BJ (cell line): ENCODE measurements at regions not wholly inside any gene's neighbourhood (a gene's known extent, or its start where the extent isn't known, plus 50 kb on each side); places are given as distances from the start of the nearest gene placed in this dataset.

ENCODE experiments used
- CTCF ChIA-PET: fragments of 350-600 bp; formaldehyde crosslinking; extraction: SDS; loops from one replicate; lab custom pipeline; 2021; ENCODE audit warnings: antibody characterized with exemption, inconsistent platforms; lab: Yijun Ruan, JAX
- POLR2A ChIA-PET: fragments of 300-600 bp; sonication (Branson Sonifier 250); formaldehyde crosslinking; extraction: SDS; loops from one replicate; lab custom pipeline; 2021; ENCODE audit warnings: antibody characterized with exemption; lab: Charles Lee
- DNase-seq: peaks from one replicate; pipeline ENCODE4 v3.0.0-alpha.2; 2011; ENCODE audit warnings: low read depth
- H3K27me3 ChIP-seq: 2 replicates; pipeline ENCODE4 v1.6.0; 2011; ENCODE audit warnings: low read length; ENCODE audit not compliant: control insufficient read depth, insufficient read depth
- H3K36me3 ChIP-seq: 2 replicates; pipeline ENCODE4 v1.5.1; 2011; ENCODE audit warnings: low read length; ENCODE audit not compliant: control insufficient read depth, insufficient read depth
- H3K4me3 ChIP-seq: 2 replicates; pipeline ENCODE4 v1.5.1; 2011; ENCODE audit warnings: low read depth, mild to moderate bottlenecking, control low read depth, low read length
- TF ChIP-seq, protein P1 (sequence below): IDR thresholded peaks from 2 replicates; pipeline ENCODE4 v1.5.1; 2011; ENCODE audit warnings: low read depth, mild to moderate bottlenecking, control low read depth, inconsistent platforms, low read length, moderate library complexity; ENCODE audit not compliant: insufficient read depth

DNA sequence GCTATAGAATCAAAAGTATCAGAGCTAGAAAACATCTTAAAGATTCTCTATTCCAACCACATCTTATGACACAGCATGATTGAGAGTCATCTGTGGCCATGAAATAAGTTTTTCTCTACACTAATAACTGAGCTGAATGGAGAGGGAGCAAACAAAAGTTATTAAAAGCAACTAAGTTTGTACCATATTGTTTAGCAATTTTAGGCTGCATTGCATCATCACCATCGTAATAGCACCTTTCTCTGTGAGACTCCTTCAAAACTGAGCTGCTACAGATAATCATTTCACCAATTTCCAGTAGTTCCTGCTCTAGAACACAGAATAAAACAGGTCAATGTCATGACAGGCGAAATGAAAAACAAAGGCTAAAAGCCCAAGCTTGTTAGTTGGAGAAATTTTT is 1183.9 kb downstream of the DIAPH3 start:
- DNase-seq: no peak
- H3K27me3 ChIP-seq: no peaks in the 10 kb centered on the region
- ChIA-PET POLR2A (no interaction called here), CTCF (no interaction called here)
- H3K4me3 ChIP-seq: no peak overlapping the region
- TF ChIP-seq, protein P1, sequence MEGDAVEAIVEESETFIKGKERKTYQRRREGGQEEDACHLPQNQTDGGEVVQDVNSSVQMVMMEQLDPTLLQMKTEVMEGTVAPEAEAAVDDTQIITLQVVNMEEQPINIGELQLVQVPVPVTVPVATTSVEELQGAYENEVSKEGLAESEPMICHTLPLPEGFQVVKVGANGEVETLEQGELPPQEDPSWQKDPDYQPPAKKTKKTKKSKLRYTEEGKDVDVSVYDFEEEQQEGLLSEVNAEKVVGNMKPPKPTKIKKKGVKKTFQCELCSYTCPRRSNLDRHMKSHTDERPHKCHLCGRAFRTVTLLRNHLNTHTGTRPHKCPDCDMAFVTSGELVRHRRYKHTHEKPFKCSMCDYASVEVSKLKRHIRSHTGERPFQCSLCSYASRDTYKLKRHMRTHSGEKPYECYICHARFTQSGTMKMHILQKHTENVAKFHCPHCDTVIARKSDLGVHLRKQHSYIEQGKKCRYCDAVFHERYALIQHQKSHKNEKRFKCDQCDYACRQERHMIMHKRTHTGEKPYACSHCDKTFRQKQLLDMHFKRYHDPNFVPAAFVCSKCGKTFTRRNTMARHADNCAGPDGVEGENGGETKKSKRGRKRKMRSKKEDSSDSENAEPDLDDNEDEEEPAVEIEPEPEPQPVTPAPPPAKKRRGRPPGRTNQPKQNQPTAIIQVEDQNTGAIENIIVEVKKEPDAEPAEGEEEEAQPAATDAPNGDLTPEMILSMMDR: no peak
- no peaks in the 10 kb centered on the region for H3K36me3 ChIP-seq

DNA sequence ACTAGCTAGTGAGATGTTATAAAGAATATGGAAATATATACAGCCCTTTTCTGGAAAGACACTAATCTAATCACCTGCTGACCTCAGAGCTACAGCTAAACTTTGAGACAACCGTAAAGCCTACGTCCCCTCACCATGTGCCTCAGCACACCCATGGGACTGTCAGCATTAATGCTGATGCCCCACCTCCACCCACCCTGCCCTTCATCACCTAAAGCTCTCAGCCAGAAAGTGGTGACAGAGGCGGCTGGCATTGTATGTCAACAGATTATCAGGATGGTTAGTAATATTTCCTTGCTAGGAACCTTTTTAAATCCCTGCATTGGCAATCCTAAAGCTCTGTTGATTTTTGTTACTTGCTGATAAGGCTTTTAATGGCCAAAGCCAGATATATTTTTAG is 1177.9 kb downstream of the DIAPH3 start:
- DNase-seq: no peak
- no peaks in the 10 kb centered on the region for H3K36me3 ChIP-seq
- H3K4me3 ChIP-seq: no peak overlapping the region
- TF ChIP-seq, protein P1: no peak
- no peaks in the 10 kb centered on the region for H3K27me3 ChIP-seq
- ChIA-PET POLR2A (no interaction called here), CTCF (interaction anchor here (0.7 kb wide), 1 partner anchor 275 kb away, joined by 3 read pairs; no protein-coding TSS in a partner anchor)

DNA sequence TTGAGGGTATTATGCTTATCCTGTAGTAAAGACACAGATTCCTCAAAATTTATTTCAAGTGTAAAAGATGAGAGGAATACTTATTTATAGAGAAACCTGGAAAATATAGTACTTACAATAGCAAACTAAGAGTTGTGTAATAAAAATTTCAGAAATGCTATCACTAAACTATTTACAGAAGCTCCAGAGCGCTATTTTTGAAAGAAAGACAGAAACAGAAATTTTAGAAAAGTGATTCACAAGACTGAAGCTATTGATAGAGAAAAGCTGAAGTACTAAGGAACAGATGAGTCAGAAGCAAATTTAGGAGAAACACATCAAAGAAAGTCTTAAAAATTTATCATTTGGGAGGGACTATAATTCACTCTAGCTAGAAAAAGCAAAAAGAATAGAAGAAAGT is 1174.2 kb downstream of the DIAPH3 start:
- no peaks in the 10 kb centered on the region for H3K36me3 ChIP-seq
- ChIA-PET CTCF (interaction anchor here (0.6 kb wide), 1 partner anchor 1295 kb away, joined by 3 read pairs; no protein-coding TSS in a partner anchor), POLR2A (no interaction called here)
- H3K4me3 ChIP-seq: no peak overlapping the region
- H3K27me3 ChIP-seq: no peaks in the 10 kb centered on the region
- TF ChIP-seq, protein P1: no peak
- DNase-seq: no peak

DNA sequence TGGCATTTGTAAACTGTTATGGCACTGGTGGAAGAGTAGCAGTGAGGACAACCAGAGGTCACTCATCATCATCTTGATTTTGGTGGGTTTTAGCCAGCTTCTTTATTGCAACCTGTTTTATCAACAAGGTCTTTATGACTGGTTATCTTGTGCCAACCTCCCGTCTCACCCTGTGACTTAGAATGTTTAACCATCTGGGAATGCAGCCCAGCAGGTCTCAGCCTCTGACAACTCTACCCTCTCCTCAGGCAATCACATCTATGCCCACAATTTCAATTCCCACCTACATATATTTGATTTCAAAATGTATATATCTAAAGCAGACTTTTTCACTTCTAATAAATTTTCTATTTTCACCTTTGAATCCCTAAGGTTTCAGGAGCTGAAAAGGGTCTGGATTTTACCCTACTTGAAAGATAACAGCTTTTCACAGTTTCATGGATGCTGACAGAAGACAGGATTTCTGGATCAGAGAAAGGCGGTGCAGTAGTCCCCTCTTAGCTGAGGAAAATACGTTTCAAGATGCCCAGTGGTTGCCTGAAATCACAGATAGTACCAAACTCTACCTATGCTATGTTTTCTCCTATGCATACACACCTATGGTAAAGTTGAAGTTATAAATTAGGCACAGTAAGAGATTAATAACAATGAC is 1171.8 kb downstream of the DIAPH3 start:
- ChIA-PET POLR2A (no interaction called here), CTCF (no interaction called here)
- Histone ChIP-seq H3K36me3 (no peaks in the 10 kb centered on the region), H3K4me3 (no peak overlapping the region), H3K27me3 (no peaks in the 10 kb centered on the region)
- DNase-seq: no peak
- TF ChIP-seq, protein P1: no peak

DNA sequence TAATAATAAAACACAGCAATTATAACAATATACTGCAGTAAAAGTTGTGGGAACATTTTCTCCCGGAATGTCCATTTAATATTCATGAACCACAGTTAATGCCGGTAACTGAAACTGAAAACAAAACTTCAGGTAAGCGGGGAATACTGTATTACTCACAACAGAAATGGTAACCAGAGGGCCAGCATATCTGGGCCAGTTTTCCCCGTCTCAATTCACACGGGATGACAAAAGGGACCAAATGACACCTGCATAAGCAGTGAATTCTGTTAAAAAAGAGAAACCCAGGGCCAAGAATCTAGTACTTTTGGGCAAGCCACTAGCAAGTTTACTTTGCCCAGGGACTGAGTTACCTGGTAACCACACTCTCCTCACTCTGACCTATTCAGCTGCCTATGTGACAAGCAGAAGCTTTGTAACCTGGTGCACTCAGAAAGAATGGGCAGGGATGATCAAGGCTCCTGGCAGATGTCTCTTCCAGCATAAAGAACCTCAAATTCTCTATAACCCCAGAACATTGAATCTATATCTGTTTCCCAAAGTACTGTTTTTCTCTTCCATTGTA is 1171.2 kb downstream of the DIAPH3 start:
- ChIA-PET POLR2A (no interaction called here), CTCF (no interaction called here)
- no peak for DNase-seq
- H3K36me3 ChIP-seq: no peaks in the 10 kb centered on the region
- H3K4me3 ChIP-seq: no peak overlapping the region
- TF ChIP-seq, protein P1: no peak
- no peaks in the 10 kb centered on the region for H3K27me3 ChIP-seq
